HCEC 1CT (cell line): ENCODE measurements at regions not wholly inside any gene's neighbourhood (a gene's known extent, or its start where the extent isn't known, plus 50 kb on each side); places are given as distances from the start of the nearest gene placed in this dataset.

ENCODE experiments used
- DNase-seq: peaks from one replicate; pipeline ENCODE4 v3.0.0-alpha.2; 2017

DNA sequence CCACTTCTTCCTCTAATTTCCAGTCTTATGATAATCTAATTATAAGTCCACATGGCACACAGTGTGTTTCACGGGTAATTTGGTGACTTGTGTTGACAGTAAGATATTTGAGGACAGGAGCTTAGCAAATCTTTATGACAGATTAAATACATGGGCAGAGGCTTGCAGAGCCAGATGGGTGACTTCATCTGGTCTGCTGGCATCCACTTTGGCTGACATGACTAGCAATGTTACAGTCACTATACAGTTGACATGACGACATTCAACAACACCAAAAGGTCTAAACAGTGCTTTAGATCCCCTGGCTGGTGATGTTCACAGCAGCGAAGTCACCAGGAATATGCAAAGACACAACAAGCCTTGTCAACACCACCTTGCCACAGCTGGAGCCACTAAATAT is 147.2 kb downstream of the ETS2 start:
- DNase-seq: no peak

DNA sequence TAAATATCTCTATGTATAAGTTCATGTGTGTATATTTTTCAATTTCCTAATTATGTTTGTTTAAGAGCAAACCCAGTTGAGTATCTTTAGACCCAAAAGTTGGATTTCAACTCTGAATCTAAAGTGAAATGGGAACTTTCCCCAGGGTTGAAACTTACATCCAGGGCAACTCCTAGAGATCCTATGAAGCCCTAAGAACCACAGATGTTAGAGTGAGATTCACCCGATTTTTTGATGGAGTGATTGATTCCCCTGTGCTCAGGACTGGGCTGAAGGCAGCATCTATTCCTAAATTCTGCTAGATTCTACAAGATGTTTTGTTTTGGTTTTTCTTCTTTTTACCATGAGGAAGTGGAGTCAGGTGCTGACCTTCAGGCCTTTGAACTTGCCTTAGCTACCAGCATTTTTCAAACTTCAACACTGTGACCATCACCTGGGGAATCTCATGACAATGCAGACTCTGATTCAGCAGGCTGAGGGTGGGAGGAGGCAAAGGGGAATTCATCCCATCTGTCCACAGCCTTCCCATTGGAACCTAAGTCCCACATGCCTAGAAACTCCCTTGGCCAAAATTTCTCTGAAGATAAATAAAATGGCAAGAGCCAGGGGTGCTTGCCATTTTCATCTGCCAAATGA is 145.5 kb downstream of the ETS2 start:
- DNase-seq: no peak

DNA sequence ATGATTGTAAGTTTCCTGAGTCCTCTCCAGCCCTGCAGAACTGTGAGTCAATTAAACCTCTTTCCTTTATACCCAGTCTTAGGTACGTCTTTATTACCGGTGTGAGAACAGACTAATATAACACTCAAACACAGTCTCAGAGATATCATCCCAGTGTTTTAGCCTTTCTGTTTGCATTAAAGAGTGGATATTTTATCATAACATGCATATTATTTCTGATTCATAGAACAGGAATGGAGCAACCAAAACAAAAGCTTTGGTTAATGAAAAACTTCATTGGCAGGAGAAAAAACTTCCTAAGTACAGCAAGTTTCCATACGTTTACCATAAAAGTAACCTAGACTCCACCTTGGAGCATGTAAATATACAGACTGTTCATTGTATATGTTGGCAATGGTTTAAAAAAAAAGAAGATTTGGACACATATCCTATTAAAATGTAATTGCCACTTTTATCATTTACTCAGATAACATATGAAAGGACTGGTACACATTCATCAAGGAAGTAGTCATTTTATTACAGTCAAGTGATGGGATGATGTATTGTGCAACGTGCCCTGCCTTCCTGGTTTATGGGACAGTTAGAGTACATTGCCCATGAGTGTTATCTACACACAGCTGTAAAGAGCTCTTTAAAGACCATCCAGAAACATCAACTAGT is 144.8 kb downstream of the ETS2 start:
- DNase-seq: peak; percentile 77

DNA sequence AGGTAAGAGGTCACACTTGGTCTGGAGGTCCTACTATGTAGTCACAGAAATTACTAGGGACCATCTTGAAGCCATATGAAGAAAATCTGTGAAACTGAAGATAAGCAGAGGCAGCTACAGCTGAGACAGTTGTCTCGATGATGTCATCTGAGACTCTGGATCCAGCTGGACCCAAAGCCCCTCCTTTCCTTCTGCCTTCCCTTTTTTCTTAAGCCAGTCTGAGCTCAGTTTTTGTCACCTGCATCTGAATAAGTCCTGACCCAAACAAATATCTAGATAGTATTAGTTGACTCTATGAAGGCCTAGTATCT is 143.3 kb downstream of the ETS2 start:
- DNase-seq: no peak

DNA sequence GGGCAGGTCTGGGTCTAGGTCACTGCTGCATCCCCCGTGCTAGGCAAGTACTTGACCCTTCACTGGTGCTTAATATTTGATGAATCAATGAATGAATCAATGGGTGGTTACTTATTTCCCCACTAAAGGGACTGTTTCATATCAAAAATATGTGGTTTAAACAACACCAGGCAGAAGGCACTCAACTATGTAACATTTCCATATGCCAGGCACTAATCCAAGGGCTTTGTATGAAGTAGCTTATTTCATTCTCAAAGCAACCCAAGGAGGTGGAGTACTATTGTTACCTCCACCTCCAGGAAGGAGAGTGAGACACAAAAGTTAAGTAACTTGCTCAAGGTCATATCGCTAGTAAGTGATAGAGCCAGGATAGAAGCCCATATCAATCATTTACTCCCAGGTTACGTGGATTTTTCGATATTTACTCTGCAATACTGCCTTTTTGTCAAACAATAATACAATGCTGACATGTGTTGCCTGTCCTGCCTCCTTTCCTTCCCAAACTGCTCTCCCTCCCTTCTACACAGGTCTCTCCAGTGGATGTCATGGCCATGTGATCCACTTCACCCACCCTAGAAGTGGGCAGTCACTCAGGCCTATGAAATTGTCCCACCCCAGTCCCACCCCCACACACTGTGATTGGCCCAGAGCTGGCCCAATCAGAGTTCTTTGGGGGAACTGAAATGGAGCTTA is 142.8 kb downstream of the ETS2 start:
- DNase-seq: peak; percentile 83

DNA sequence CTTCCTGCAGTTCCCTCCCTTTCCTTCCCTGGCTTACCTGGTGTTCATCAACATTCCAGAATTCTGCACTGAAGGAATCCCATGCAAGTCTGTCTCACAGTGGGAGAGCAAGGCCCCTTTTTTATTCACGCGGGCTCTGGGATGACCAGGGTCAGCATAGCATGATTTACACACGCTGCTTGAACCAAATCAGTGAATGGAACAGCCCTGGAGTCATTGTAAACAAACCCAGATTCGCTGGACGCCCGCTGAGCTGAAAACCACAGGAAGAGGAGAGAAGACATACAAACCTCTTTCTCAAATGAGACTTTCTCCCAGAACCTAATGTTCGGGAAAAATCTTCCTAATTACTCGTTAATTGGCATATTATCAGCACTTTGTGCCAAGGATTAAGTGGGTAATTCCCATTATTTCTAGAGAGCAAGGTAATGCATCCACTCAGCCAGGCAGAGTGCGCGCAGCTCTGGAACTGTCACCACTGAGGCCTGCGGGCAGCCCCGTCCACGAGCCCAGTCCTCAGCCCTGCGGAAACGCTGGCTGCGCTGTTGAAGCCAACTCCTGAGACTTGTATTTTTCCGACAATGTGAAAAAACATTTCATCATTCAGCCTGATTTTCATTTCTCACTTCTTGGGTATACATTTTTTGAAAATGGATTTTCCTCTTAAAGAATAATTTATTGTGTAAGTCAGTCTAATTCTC is 140.0 kb downstream of the ETS2 start:
- DNase-seq: no peak

DNA sequence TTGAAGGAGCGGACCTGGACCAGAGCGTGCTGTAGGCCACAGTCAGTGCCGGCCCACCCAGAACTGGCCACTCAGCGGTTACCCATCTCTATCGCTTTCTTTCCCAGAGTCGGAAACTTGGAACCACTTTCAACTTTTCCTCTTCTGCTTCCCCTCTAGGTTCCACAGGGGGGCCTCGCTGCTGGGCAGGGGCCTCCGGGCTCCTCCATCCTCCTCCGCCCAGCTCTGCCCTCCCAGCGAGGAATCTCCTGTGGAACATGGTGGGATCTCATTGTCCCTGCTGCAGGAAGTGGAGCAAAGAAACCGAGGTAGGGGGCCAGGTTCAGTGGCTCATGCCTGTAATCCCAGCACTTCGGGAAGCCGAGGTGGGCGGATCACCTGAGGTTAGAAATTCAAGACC is 139.2 kb downstream of the ETS2 start:
- DNase-seq: no peak

DNA sequence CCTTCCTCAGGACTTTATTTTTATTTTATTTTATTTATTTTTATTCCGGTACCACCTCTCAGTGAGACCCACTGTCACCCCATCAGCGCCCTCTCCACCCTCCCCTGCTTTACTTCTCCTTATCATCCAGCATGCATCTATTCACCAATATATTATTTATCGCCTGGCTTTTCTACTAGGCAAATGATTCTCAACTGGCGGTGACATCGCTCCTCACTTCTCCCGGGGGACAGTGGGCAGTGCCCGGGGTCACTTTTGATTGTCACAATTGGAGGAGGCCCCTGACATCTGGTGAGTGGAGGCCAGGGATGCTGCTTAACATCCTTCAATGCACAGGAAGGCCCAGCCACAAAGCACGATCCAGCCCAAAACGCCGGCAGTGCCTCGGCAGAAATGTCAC is 138.7 kb downstream of the ETS2 start:
- no peak for DNase-seq

DNA sequence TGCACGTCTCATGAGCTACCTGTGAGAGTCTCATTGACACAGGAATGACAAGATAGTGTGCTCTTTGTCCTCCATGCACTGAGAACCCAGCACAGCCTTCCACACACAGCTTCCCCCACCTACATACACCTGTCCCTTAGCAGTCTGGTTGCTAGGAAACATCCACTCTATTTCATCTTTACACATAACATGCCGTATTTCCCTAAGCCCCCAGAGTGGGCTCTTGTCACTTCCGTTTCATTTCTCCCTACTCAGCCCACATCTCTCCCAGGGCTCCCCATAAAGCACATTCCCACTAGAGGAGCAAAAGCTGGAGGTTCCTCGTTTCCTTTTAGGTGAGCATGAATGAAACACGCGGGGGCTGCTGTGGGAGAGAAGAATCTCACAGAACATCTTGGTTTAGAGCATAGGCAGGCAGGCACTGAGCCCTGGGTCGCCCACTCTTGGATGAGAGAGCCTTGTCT is 137.1 kb downstream of the ETS2 start:
- DNase-seq: no peak

DNA sequence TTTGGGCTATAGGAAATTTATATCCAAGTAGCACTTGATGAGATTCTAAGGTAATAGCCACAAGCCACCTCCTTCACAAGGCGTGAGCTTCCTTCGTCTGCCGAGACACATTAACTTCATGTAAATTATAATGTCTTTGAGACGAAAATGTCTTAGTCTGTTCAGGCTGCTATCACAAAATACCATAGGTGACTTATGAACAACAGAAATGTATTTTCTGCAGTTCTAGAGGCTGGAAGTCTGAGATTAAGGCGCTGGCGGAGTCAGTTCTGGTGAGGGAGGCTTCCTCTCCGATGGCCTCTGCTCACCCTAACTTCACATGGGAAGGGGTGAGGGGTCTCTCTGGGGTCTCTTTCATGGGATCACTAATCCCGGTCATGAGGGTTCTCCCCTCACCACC is 133.0 kb downstream of the ETS2 start:
- no peak for DNase-seq

DNA sequence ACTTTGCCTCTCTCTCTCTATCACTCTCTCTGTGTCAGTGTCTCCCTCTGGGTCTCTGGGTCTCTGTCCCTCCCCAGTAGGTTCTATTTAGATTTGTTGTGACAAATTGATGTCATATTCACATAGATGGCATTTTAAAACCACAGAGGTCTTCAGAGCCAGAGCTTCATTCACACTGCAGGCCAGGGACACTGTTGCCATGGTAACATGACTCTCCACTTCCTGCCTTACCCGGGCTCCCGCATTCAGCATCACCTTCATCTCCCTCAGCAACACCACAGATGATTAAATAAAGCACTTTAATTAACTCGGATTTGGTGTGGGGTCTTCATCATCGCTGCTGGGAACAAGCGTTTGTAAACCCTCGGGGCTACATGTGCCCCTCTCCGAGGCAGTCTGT is 132.6 kb downstream of the ETS2 start:
- no peak for DNase-seq

DNA sequence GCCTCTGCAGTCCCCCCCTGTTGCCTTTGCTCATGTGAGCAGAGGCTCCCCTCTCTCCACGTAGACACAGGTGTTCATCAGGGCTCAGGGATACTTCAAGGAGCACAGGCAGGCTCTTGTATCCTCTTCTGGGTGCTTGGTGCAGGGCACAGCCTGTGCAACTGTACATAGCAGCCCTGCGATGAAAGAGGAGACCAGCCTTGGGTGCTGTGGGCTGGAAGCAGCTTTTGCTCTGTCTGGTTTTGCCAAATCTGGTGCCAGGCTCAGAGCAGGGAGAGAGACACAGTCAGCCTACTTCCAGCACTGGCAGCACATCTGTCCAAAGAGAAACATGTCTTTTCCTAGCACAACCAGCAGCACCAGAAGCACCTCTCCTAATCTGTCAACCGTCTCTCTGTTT is 132.1 kb downstream of the ETS2 start:
- DNase-seq: no peak

DNA sequence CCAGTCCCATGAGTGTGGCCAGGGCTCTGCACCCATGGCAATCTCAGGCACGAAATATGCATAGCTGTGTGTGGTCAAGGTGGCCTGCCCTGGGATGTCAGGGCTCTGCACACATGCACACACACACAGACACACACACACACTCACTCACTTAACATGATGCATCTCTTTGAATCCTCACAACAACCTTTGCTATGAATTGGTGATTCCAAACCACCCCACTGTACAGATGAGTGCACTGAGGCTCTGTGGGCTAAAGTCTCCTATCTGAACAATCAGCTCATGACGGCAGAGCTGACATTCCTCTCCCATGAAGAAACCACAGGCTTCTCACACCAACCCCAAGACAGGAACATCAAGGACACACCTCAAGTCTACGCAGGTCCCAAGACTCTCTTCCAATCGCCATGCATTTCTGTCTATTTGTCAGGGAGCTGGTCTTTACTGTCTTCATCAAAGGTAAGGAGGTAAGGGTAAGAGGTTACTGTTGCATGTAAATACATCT is 131.6 kb downstream of the ETS2 start:
- no peak for DNase-seq

DNA sequence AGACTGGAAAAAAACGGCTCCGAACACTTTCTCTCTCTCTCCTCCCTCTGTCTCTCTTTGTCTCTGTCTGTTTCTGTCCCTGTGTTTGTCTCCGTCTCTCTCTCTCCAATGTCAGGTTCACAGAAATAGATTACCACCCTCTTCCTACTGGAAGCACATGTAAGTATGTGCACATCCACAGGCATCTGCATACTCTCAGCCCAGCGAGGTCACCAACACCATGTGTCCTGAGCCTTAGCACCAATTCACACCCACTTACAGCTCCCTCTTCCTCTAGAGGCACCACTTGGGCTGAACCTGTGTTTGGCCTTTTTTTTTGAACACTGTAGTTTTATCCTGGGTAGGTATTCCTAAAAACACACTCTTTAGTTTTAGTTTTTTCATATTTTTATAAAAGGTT is 130.5 kb downstream of the ETS2 start:
- no peak for DNase-seq

DNA sequence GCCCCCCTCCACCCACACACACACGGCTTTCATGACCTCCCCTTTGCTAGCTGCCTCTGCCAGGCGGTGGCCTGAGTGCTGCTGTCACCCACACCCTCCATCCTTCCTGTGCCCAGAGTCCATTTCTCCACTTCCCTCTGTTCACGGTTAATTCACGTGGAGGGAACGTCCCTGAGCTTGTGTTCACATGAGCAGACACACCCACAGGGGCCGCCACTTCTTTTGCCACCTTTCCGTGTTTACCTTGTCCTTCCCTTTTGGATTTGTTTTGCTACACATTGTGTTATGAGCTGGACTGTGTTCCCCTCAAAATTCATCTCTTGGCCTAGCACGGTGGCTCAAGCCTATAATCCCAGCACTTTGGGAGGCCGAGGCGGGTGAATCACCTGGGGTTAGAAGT is 128.0 kb downstream of the ETS2 start:
- no peak for DNase-seq

DNA sequence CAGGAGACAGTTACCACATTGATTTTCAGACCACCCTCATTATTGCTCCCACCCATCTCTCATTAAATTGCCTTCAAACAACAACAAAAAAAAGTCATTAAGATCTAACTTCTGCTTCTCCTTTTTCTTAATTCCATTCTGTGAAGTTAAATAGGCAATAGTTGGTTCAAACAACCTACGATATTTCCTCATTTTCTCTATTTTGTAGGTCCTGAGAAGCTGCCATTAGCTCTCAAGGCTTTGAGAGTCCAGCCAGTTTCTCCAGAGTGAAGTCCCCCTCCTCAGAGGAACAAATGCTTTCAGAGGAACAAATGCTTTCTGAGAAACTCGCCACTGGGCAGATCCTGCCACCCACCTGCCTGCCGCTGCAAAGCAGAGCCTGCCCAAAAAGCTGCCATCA is 125.6 kb downstream of the ETS2 start:
- DNase-seq: no peak

DNA sequence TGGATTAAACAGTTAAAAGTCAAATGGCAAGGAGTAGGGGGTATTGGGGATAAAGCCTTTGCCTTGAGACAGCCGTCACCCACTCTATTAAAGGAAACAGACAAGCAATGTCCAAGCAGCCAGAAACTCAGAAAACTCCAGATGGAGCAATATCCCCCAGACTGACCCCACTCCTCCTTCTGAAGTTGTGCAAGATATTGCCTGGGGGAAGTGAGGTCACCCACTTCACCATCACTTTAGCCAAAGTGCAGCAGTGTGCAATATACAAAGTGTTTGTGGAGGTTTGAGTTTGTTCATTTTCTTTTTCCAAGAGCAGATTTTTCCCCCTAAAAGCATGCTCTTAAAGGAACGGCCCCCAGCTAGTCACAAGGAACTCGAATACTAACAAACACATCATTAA is 125.1 kb downstream of the ETS2 start:
- peak; percentile 52 for DNase-seq

DNA sequence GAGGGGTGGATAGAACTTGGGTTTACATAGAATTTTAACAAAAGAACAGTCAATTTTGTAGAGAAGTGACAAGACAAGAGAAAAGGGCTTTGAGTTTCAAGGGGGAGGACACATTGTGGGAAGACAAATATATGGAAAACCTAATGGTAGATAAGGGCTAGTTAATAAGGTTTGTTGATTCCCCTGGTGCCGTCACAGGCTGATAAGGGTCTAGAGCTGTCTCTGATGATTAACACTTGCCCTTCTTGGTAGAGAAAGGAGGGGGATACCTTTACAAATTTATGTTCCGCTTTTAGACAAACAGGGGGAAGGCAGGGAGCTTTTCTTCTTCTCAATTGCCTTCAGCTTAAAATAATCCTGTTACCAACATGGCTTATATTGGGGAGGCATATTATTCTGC is 124.3 kb downstream of the ETS2 start:
- DNase-seq: no peak

DNA sequence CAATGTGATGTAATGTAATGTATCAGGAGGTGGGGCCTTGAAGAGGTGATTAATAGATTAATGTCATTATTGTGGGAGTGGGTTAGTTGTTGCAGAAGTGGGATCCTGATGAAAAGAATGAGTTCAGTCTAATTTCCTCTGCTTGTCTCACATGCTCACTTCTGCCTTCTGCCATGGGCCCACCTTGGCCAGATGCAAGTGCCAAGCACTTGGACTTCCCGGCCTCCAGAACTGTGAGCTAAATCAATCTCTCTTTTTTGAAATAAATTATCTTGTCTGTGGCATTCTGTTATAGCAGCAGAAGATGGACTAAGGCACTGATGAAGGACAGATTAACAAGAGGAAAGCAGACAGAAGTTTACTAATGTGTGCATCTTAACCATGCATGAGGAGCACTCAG is 123.9 kb downstream of the ETS2 start:
- DNase-seq: no peak

DNA sequence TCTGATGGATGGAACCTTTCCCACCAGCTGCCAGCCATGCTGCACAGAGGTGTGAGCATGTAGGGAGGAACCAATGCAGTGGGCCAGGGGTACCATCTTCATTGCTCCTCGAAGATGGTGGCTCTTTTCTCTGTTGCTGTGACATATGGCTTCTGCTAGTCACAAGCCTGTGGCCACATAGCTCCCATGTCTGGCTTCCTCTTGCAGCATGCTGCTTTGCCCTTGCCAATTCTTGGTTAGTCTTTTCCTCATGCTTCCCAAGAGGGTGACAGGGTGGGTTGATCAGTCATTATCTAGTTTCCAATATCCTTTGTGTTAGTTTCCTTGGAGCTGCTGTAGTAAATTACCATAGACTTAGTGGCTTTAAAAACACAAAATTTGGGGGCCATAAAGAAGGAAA is 123.4 kb downstream of the ETS2 start:
- DNase-seq: no peak

DNA sequence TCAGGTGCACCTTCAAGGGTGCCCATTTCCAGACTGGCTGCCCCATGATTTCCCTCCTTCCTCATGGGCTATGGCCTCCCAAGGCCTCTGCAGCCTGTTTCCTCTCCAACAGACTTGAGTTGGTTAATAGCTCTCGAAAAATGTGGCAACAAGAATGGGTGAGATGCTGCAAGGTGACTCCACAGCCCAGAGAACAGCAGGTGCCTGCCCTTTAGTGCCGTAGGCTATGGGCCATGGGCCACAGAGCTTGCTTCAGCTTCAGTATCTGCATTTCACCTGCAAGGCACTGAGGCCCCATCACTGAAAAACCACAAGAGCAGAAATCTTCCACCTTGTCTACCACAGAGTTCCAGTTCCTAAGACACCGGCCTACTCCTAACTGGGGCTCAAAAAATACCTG is 122.0 kb downstream of the ETS2 start:
- no peak for DNase-seq

DNA sequence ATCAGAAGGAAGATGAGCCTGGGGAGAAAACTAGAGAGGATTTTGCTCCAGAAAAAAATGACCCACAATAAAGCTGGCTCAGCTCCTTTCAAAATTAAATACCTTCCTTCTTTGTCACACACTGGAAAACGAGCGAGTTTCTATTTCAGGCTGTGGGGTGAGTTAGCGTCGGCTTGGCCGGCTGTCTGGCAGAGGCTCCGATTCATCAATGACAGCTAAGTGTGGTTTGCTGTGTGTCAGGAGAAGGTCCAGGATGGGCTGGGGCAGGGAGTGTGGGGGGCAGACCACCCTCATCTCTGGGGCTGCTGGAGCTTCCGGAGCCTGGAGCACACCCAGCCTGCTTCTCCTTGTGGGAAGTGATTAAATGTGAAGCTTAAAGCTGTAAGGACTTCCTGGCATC is 120.2 kb downstream of the ETS2 start:
- DNase-seq: peak; percentile 95

DNA sequence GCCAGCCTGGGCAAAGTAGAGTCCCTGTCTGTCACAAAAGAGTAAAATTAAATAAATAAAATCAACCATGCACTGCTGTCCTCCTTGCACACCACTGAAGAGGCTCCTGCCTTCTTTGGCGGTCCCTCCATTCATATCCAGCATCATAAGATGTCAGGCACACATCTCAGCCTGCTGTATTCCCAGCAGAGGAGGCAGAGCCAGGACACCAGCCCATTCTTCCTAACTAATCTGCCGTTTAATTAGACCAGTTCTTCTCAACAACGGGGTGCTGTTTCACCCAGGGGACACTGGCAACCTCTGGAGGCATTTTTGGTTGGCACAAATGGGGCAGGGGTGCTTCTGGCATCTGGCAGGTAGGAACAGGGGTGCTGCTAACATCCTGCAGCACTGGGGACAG is 119.7 kb downstream of the ETS2 start:
- no peak for DNase-seq

DNA sequence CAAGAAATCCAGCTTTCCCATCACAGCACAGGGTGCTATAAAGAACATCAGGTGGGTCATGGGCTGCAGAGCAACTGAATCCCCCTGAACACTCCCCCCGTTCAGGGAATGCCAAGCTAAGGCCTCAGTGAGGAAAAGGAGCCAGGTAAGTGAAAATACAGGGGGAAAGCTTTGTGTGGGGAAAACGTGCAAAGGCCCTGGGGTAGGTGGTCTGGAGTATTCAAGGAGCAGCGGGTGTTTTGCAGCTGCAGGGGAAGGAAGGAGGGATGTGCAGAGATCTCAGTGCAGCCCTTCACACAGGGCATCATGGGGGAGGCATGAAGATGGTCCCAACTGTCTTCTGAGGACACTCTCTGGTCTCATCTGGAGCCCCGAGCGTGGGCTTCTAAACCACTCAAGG is 119.2 kb downstream of the ETS2 start:
- DNase-seq: no peak
